Activated CD4-positive, alpha-beta T cell treated with anti-CD3 and anti-CD28 coated beads, Interleukin-2, Interleukin-6, amounts not matched to agents 100 ng/mL and 50 ng/mL, durations not matched to agents 16 hours and 8 hours (primary cell): ENCODE measurements at regions not wholly inside any gene's neighbourhood (a gene's known extent, or its start where the extent isn't known, plus 50 kb on each side); places are given as distances from the start of the nearest gene placed in this dataset.

Source experiments
- DNase-seq: peaks from one replicate; pipeline ENCODE4 v3.0.0-alpha.2; 2020

GRCh38 chr11:87401653-87402052 is 363.9 kb downstream of the TMEM135 start:
- DNase-seq, result no peak

GRCh38 chr11:87399341-87399740 is 361.6 kb downstream of the TMEM135 start:
- DNase-seq, result no peak

GRCh38 chr11:87398931-87399330 is 361.2 kb downstream of the TMEM135 start:
- no peak for DNase-seq

DNA sequence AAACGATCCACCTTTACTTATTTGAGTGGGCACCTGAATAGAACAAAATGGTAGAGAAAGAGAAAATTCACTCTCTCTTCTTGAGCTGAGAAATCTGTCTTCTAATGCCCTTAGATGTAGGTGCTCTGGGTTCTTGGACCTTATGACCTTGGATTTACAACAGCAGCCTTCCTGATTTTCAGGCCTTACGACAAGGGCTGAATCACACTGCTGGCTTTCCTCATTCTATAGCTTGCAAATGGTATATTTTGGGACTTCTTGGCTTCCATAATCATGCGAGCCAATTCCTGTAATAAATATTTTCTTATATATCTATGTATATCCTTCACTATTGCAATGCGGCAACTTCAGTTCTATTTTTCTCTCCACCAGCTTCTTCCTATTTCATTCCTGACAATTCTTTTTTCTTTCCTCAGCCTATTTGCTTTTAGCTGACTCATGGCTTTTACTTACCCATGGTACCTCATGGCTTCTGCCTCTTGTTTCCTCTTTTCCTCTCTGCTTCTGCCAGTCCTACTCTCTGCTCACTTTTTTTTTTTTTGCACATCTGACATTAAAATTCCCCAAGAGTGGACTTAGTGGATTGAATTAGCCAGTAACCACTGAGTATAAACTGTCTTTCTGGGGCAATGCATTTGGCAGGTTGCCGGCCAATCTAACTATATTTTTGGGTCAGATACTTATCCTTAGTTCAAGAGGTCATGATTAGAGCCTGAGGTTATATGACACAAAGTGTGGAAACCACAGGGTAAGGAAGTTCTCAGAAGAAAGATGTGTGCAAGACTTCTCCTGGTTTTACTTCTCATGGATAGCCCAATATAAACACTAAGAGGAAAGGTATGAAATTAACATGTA is 359.5 kb downstream of the TMEM135 start:
- DNase-seq, result no peak

DNA sequence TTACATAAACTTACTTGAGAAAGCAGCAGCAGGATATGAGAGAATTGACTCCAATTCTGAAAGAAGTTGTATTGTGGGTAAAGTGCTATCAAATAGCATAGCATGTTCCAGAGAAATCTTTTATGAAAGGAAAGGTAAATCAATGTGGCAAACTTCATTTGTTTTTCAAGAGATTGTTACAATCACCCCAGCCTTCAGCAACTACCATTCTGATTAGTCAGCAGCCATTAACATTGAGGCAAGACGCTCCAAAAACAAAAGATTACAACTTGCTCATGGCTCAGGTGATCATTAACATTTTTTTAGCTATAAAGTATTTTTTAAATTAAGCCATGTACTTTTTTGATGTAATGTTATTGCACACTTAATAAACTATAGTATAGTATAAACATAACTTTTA is 357.2 kb downstream of the TMEM135 start:
- no peak for DNase-seq

- DNase-seq, result no peak
Measured at GRCh38 chr11:87392665-87393064, 354.9 kb downstream of the TMEM135 start.

DNA sequence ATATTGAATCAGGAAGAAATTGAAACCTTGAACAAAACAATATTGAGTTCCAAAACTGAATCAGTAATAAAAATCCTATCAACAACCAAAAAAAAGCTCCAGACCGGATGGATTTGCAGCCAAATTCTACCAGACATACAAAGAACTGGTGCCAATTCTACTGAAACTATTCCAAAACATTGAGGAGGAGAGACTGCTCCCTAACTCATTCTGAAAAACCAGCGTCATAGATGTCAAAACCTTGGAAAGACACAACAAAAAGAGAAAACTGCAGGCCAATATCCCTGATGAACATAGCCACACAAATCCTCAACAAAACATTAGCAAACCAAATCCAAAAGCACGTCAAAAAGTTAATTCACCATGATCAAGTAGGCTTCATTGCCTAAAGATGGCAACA is 353.8 kb downstream of the TMEM135 start:
- no peak for DNase-seq

DNA sequence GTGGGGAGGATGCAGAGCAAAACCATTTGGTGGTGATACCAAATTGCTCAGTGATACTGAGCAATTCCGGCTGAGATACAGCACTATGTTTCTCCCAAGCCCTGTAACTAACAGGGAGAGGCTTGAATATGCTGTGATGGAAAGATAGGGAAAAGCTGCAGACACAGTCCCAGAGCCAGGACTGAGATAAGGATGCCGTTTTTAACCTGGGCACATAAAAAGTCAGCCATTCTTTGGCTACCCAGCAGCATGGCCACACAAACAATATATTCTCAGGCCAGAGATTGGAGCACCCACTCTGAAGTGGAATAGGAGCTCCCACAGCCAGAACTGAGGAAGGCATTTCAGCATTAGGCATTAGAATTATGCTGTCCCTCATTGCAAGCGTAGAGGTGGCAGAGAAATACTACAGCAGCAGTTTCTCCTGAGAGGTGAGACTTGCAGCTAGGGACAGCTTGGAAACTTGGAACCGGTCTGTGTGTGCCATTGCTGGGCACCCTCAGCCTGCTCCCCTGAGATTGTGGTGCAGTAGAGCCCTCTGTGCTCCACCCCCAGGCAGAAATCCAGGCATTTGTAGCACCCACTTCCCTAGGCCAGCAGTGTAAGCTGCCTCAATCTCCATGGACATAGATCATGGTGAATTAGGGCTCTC is 346.5 kb downstream of the TMEM135 start:
- no peak for DNase-seq

DNA sequence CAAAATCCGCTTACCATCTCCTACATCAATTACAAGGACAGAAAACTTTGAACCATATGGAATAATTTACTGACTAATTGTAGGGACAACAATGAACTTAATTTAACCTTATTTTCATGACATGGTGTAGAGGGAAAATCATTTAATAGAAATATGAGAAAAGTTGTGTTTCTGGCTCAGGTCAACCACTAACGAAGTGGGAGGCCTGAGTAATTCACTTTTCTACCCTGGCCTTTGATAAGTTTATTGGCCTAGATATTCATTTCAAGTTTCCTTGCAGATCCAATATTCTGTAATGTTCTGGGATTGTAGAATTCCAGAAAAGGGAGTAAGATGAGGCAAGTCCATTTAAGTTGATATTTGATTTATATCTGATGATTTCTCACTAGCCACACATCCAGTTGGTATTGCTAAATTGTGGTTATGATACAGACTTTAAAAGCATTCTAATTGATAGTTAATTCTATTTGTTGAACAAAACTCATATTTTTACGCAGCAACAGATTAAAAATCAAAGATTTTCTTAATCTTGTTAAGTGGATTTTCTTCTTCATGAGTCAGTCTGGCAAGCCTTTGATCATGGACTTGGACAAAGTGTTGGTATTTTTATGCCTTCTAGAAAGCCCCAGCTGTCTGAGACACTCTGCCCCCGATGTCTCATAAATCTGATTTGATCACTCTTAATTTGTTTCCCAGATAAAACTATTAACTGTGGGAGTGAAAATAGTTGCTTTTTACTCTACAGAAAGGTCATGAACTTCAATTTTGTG is 336.5 kb downstream of the TMEM135 start:
- DNase-seq, result no peak
